HG02678 (cell line): ENCODE measurements at regions not wholly inside any gene's neighbourhood (a gene's known extent, or its start where the extent isn't known, plus 50 kb on each side); places are given as distances from the start of the nearest gene placed in this dataset.

Source experiments
- ATAC-seq: cut with Tn5 transposase; IDR thresholded peaks from one replicate; pipeline ENCODE4 v1.9.1; 2021; ENCODE audit warnings: mild to moderate bottlenecking, moderate library complexity; ENCODE audit not compliant: unreplicated experiment

GRCh38 chr7:47724335-47724982 is 142.5 kb upstream of the TNS3 start:
- ATAC-seq: no peak

- ATAC-seq: no peak
These were observed 140.2 kb upstream of the TNS3 start for GRCh38 chr7:47722126-47722525.

- ATAC-seq: no peak
These were observed 139.8 kb upstream of the TNS3 start for GRCh38 chr7:47721670-47722069.

- ATAC-seq: no peak
These were observed 139.0 kb upstream of the TNS3 start for GRCh38 chr7:47720907-47721244.

GRCh38 chr7:47720141-47720906 is 138.4 kb upstream of the TNS3 start:
- peak; percentile 81 for ATAC-seq

- ATAC-seq: no peak
These were observed 137.8 kb upstream of the TNS3 start for GRCh38 chr7:47719675-47720074.

- ATAC-seq: no peak
These were observed 133.7 kb upstream of the TNS3 start for GRCh38 chr7:47715631-47716068.

GRCh38 chr7:47714669-47715607 is 133.0 kb upstream of the TNS3 start:
- ATAC-seq: peak; percentile 95

GRCh38 chr7:47713595-47713994 is 131.7 kb upstream of the TNS3 start:
- no peak for ATAC-seq

GRCh38 chr7:47712416-47712815 is 130.5 kb upstream of the TNS3 start:
- ATAC-seq: no peak

GRCh38 chr7:47711776-47712175 is 129.9 kb upstream of the TNS3 start:
- no peak for ATAC-seq

GRCh38 chr7:47710201-47710935 is 128.5 kb upstream of the TNS3 start:
- ATAC-seq: no peak

GRCh38 chr7:47709451-47709850 is 127.5 kb upstream of the TNS3 start:
- ATAC-seq: no peak

- no peak for ATAC-seq
These were observed 127.1 kb upstream of the TNS3 start for GRCh38 chr7:47709051-47709450.

GRCh38 chr7:47707583-47707982 is 125.7 kb upstream of the TNS3 start:
- ATAC-seq: no peak

- ATAC-seq: no peak
These were observed 123.0 kb upstream of the TNS3 start for GRCh38 chr7:47704936-47705335.

- no peak for ATAC-seq
These were observed 120.2 kb upstream of the TNS3 start for GRCh38 chr7:47702080-47702479.

- no peak for ATAC-seq
These were observed 116.5 kb upstream of the TNS3 start for GRCh38 chr7:47698386-47698785.

GRCh38 chr7:47697543-47697942 is 115.6 kb upstream of the TNS3 start:
- ATAC-seq: no peak

GRCh38 chr7:47696152-47696710 is 114.3 kb upstream of the TNS3 start:
- ATAC-seq: no peak

- no peak for ATAC-seq
These were observed 111.3 kb upstream of the TNS3 start for GRCh38 chr7:47693216-47693615.
